Mononuclear cell (primary cell): ENCODE measurements at regions not wholly inside any gene's neighbourhood (a gene's known extent, or its start where the extent isn't known, plus 50 kb on each side); places are given as distances from the start of the nearest gene placed in this dataset.

Experiments used
- H3K27me3 ChIP-seq: 2 replicates; pipeline ENCODE4 v1.6.0; 2011; ENCODE audit warnings: low read length, control low read depth; ENCODE audit not compliant: insufficient read depth
- H3K4me1 ChIP-seq: 2 replicates; pipeline ENCODE4 v1.5.1; 2011; ENCODE audit warnings: mild to moderate bottlenecking, low read length, control low read depth; ENCODE audit not compliant: insufficient read depth
- H3K4me3 ChIP-seq: 2 replicates; pipeline ENCODE4 v1.5.1; 2011; ENCODE audit warnings: mild to moderate bottlenecking, low read length, moderate library complexity
- H3K9me3 ChIP-seq: 2 replicates; pipeline ENCODE4 v1.5.1; 2011; ENCODE audit warnings: low read depth, mild to moderate bottlenecking, control low read depth, low read length

- Histone ChIP-seq H3K27me3 (no peaks in the 10 kb centered on the region), H3K4me3 (no peak overlapping the region), H3K4me1 (no peaks in the 10 kb centered on the region), H3K9me3 (no peaks in the 10 kb centered on the region)
Observed at GRCh38 chr12:107415834-107416233, 269.8 kb upstream of the PWP1 start.

GRCh38 chr12:107417004-107417403 lies 268.6 kb upstream of the PWP1 start:
- Histone ChIP-seq H3K9me3 (no peaks in the 10 kb centered on the region), H3K4me3 (no peak overlapping the region), H3K4me1 (no peaks in the 10 kb centered on the region), H3K27me3 (no peaks in the 10 kb centered on the region)

GRCh38 chr12:107418981-107419380 lies 266.6 kb upstream of the PWP1 start:
- Histone ChIP-seq H3K27me3 (no peaks in the 10 kb centered on the region), H3K4me1 (no peaks in the 10 kb centered on the region), H3K9me3 (no peaks in the 10 kb centered on the region), H3K4me3 (no peak overlapping the region)

GRCh38 chr12:107423531-107423930 lies 262.1 kb upstream of the PWP1 start:
- Histone ChIP-seq H3K4me3 (no peak overlapping the region), H3K9me3 (no peaks in the 10 kb centered on the region), H3K27me3 (no peaks in the 10 kb centered on the region), H3K4me1 (no peaks in the 10 kb centered on the region)

- no peak overlapping the region for H3K4me3 ChIP-seq
- peaks cover 6% of the 10 kb centered on the region for H3K4me1 ChIP-seq
- H3K27me3 ChIP-seq, result no peaks in the 10 kb centered on the region
- H3K9me3 ChIP-seq, result no peaks in the 10 kb centered on the region
Observed at GRCh38 chr12:107429006-107429705, 256.4 kb upstream of the PWP1 start.

GRCh38 chr12:107431942-107432341 lies 253.7 kb upstream of the PWP1 start:
- H3K9me3 ChIP-seq, result no peaks in the 10 kb centered on the region
- peaks cover 6% of the 10 kb centered on the region for H3K4me1 ChIP-seq
- no peak overlapping the region for H3K4me3 ChIP-seq
- no peaks in the 10 kb centered on the region for H3K27me3 ChIP-seq

- Histone ChIP-seq H3K4me3 (no peak overlapping the region), H3K4me1 (peaks cover 6% of the 10 kb centered on the region), H3K27me3 (no peaks in the 10 kb centered on the region), H3K9me3 (no peaks in the 10 kb centered on the region)
Observed at GRCh38 chr12:107435072-107435471, 250.5 kb upstream of the PWP1 start.

GRCh38 chr12:107435520-107435919 lies 250.1 kb upstream of the PWP1 start:
- no peaks in the 10 kb centered on the region for H3K27me3 ChIP-seq
- no peaks in the 10 kb centered on the region for H3K9me3 ChIP-seq
- no peak overlapping the region for H3K4me3 ChIP-seq
- H3K4me1 ChIP-seq, result peaks cover 6% of the 10 kb centered on the region

- no peaks in the 10 kb centered on the region for H3K9me3 ChIP-seq
- no peaks in the 10 kb centered on the region for H3K27me3 ChIP-seq
- no peak overlapping the region for H3K4me3 ChIP-seq
- peaks cover 6% of the 10 kb centered on the region for H3K4me1 ChIP-seq
Observed at GRCh38 chr12:107436376-107436775, 249.2 kb upstream of the PWP1 start.

GRCh38 chr12:107436836-107437235 lies 248.8 kb upstream of the PWP1 start:
- Histone ChIP-seq H3K27me3 (no peaks in the 10 kb centered on the region), H3K4me3 (no peak overlapping the region), H3K9me3 (no peaks in the 10 kb centered on the region), H3K4me1 (peaks cover 3% of the 10 kb centered on the region)

- Histone ChIP-seq H3K4me1 (no peaks in the 10 kb centered on the region), H3K4me3 (no peak overlapping the region), H3K27me3 (no peaks in the 10 kb centered on the region), H3K9me3 (no peaks in the 10 kb centered on the region)
Observed at GRCh38 chr12:107437954-107438353, 247.6 kb upstream of the PWP1 start.

GRCh38 chr12:107439026-107439738 lies 246.4 kb upstream of the PWP1 start:
- Histone ChIP-seq H3K9me3 (no peaks in the 10 kb centered on the region), H3K4me3 (no peak overlapping the region), H3K4me1 (no peaks in the 10 kb centered on the region), H3K27me3 (no peaks in the 10 kb centered on the region)

GRCh38 chr12:107440606-107441005 lies 245.0 kb upstream of the PWP1 start:
- Histone ChIP-seq H3K4me3 (no peak overlapping the region), H3K27me3 (no peaks in the 10 kb centered on the region), H3K9me3 (no peaks in the 10 kb centered on the region), H3K4me1 (no peaks in the 10 kb centered on the region)

- H3K9me3 ChIP-seq, result no peaks in the 10 kb centered on the region
- no peaks in the 10 kb centered on the region for H3K27me3 ChIP-seq
- no peak overlapping the region for H3K4me3 ChIP-seq
- H3K4me1 ChIP-seq, result no peaks in the 10 kb centered on the region
Observed at GRCh38 chr12:107441665-107442300, 243.8 kb upstream of the PWP1 start.

- Histone ChIP-seq H3K27me3 (no peaks in the 10 kb centered on the region), H3K4me3 (no peak overlapping the region), H3K9me3 (no peaks in the 10 kb centered on the region), H3K4me1 (no peaks in the 10 kb centered on the region)
Observed at GRCh38 chr12:107442326-107442987, 243.1 kb upstream of the PWP1 start.
